HPDE6-E6E7 (cell line): ENCODE measurements at regions not wholly inside any gene's neighbourhood (a gene's known extent, or its start where the extent isn't known, plus 50 kb on each side); places are given as distances from the start of the nearest gene placed in this dataset.
A peak's percentile ranks its signal among the peaks of the same experiment; 100 is the strongest.

ENCODE experiments used
- DNase-seq: peaks from one replicate; pipeline ENCODE4 v3.0.0; 2011; ENCODE audit warnings: missing footprints; ENCODE audit errors: extremely low spot score

DNA sequence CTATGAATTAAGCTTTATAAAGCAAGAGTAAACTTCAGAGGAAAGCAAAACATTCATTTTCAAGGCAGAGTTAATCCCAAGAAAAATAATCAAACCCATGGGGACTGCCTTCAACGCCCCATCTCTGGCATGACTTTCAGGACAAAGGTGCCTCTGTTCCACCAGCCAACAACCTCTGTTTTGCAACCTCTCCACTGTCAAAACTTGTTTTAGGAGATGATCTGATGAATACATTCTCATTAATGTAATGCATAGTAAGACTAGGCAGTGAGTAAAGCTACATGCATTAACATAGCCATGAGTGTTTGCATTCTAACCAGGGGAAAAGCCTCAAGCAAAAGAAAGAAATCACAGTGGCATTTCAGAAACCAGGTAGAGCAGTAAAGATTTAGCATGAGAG is 357.0 kb downstream of the FBXO15 start:
- DNase-seq: peak; percentile 4

- no peak for DNase-seq
Observed at GRCh38 chr18:73787316-73787715, 360.3 kb downstream of the FBXO15 start.

DNA sequence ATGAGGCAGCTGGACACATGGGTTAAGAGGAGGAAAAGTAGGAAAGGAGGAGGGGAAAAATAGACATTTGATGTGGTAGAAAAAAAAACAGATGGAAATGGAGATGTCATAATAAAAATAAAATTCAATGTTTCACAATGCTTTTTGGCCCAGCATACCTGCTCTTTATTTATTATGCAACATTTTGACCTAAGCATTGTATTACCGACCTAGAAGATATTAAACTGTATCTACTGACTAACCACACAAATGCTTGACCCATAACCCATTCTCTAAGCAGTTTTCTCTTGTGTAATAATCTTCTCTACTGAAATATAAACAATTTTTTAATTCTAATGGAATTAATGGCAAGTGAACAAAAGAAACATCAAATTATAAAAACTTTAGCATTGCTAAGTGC is 362.3 kb downstream of the FBXO15 start:
- DNase-seq: no peak

DNA sequence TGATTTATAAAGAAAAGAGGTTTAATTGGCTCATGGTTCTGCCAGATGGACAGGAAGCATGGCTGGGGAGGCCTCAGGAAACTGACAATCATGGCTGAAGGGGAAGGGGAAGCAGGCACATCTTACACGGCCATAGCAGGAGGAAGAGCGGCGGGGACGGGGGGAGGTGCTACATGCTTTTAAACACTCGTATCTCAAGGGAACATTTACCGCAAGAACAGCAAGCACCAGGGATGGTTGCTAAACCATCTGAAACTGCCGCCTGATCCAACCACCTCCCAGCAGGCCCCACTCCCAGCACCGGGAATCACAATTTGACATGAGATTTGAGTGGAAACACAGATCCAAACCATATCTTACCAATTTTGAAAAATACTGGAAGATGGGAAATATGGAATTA is 362.8 kb downstream of the FBXO15 start:
- no peak for DNase-seq

DNA sequence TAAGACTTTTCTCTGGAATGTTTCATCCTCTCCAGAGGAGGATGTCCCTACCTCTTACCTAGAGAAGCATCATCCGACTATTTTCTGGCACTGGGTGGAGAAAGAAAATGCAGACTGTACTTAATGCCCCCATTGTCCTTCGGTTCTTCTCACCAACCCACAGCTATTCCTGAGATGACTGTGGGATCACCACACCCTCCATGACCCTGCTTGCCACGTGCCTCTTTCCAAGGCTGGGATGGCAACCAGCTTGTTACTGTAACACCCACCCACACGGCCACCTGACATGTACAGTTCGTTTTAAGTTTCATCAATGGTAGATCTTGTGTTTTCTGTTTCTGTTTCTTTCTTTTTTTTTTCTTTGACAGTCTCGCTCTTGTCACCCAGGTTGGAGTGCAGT is 365.2 kb downstream of the FBXO15 start:
- no peak for DNase-seq

- no peak for DNase-seq
Observed at GRCh38 chr18:73780218-73780617, 367.4 kb downstream of the FBXO15 start.

DNA sequence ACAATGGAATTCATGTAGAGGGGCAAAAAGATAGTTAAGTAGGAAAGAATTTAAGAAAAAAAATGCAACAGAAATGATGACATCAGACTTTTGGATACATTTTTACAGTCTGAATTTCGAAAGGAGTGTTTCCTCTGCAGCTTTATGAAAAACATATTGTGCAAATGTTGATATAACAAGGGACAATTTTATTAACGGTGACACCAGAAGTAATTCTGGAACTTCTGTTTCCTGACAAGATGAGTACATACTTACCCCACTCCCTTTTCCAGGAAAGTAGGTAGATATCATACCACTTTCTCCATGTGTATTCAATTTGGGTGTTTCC is 369.6 kb downstream of the FBXO15 start:
- no peak for DNase-seq

GRCh38 chr18:73777356-73778031 is 370.1 kb downstream of the FBXO15 start:
- DNase-seq: no peak

GRCh38 chr18:73774811-73775509 is 372.7 kb downstream of the FBXO15 start:
- no peak for DNase-seq

DNA sequence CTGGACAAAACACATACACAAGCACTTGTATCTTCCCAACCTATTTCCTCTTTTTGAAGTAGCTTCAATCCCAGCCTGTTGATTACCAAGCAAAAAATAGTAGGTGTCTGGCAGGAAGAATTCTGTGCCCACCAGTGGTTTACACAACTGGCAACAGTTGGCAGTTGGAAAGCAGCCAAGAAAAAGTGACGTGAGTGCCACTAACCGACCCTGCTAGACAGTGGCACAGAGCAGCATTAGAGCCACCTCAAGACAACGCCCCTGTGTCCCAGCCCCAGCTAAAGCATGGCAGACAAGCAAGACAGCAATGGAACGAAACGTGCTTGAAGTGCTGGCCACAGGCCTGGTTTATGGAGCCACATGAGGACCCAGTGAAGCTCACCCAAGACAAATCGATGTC is 379.6 kb downstream of the FBXO15 start:
- no peak for DNase-seq

DNA sequence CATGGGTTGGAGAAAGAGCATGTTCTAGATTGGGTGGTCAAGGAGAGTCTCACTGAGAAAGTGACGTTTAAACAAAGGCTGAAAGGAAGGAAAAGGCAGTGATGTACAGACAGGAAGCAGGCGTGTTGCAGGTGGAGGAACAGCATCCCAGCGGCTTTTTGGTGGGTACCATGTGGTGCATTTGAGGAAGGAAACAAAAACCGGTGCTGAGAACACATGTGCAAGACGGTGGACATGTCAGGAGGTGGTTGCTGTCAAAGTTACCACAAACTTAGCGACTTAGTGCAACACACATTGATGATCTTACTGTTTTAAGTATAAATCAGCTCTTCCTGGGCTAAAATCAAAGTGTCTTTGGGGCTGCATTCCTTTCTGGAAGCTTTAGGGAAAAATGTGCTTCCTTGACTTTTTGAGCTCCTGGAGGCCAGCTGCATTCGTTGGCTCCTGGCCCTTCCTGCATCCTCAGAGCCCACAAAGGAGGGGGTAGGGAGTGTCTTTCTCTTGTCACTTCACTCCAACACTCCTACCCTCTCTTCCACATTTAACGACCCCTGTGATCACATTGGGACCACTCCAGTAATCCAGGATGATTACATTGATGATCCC is 380.6 kb downstream of the FBXO15 start:
- DNase-seq: no peak

DNA sequence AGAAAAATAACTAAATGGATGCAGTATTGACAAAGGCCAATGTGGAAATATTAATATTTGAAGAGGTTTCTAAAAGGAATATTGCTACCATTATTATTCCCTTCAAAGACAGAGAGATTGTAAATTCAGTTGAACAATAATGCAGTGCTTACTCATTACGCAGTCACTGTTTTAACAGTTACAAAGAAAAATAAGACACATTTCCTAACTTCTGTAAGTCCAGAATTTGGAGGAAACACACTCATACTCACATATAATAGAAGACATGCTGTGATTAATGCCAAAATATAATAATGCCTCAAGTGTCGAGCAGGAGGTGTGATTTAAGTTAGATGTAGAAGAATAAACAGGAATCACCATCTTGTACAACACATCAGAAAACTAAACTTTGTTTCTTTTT is 389.2 kb downstream of the FBXO15 start:
- DNase-seq: no peak

DNA sequence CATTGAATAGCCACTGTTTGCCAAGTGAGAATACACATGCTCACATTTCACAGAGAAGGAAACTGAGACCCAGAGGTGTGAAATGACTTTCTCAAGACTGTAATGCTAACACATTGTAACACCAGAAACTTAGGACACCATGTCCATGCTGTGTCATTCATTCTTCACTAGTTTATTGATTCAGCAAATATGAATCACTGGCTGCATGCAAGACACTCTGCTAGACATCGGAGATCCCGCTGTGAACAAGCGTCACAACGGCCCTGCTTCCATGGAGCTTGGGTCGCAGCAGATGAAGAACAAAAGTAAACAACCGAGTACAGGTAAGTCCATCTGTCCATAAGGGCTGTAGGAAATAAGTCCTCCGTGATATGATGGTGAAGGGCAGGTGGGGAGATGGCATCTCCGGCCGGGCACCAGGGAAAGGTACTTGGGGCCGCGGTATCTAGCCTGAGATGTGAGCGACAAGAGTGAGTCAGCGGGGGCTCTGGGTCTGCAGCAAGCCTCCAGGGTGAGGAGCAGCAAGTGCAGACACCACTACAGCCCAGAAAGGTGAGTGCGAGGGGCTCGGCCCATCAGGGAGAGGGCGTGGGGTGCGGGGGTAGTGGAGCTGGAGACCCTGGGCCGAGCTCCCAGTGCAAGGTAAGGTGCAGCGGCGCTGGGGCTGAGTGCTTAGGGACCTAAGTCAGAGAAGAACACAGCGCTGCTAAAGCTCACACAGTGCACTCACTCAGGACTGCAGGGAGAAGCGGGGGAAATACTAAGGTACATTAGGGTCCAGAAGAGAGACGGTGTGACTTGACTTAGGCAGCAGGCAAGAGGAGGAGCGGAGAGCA is 391.2 kb downstream of the FBXO15 start:
- DNase-seq: no peak

DNA sequence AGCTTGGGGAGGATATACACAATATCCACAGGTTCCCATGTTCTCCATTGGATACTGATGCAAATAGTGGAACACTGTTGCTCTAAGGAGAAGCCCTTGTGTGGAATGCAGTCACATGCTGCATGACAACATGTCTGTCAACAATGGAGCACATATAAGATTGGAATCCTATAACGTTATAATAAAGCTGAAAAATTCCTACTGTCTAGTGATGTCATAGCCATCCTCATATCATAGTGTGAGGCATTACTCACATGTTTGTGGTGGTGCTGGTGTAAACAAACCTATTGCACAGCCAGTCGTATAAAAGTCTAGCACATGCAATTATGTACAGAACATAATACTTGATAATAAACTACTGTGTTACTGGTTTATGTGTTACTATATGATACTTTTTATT is 394.7 kb downstream of the FBXO15 start:
- DNase-seq: no peak

DNA sequence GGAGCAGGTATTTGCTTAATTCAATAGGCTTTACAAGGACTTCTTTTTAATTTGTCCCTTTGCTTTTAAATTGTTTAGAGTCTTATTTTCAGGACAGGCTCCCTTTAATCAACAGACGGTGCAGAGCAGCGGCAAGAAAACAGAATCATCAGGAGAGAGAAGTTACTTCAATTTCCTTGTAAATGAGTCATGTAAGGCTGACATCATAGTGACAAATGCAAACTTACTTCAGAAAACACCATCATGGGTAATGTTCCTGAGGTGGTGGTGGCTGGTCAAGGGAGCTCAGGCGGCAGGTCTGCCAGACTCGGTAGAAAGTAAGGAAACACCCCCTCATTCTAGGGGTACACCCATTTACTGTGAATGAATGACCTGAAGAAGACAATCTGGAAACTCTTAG is 395.1 kb downstream of the FBXO15 start:
- DNase-seq: peak; percentile 33

DNA sequence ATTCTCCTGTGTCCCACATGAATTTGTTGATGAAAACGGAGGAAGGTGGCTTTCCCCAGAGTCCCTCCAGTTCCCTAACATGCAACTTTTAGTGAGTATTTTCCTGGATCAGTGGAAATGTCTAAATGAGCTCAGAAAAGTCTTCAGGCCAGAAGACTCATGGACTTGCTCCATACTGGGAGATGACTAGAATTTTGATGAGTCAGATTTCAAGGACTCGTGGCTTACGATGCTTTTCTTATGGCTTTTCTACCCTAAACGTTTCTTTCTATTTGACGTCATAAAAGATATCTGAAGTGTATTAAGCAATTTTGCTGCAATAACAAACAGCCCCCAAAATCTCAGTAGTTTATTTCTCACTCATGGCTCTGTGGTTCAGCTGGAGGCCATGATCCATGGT is 397.6 kb downstream of the FBXO15 start:
- no peak for DNase-seq

DNA sequence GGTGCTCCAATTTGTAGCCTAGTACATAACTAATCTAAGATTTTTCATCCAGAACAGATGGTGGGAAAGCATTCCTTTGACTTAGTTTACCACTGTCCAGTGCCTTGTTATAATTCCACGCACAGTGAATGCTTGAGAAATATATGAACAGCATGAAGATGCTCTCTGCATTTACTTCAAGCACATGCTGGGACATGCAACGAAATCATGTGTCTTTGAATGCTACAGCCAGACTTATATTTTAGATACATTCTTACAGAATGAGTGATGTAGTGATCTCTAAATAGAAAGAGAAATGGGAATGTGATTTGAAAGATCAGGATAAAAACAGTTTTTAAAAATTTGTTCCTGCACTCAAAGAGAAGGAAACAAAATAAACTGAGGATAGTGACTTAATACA is 398.3 kb downstream of the FBXO15 start:
- DNase-seq: no peak

GRCh38 chr18:73748731-73749130 is 398.9 kb downstream of the FBXO15 start:
- DNase-seq: no peak

DNA sequence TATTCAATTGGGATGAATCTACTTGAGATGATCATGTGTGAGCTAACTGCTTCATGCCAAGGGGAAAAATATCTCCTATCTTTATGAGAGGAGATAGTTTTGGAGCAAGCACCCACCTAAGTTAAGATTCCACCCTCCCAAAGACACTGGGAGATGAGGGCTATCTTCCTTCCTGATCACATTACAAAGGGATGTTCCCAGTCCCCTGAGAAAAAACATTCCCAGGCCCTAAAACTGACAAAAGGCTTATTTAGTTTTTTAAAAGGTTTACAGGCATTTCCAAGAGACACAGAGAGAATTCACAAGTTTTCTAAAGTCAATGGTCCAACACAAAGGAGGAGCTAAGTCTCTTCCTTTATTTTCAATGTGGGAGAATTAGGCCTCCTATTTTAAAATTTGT is 401.5 kb downstream of the FBXO15 start:
- DNase-seq: no peak

DNA sequence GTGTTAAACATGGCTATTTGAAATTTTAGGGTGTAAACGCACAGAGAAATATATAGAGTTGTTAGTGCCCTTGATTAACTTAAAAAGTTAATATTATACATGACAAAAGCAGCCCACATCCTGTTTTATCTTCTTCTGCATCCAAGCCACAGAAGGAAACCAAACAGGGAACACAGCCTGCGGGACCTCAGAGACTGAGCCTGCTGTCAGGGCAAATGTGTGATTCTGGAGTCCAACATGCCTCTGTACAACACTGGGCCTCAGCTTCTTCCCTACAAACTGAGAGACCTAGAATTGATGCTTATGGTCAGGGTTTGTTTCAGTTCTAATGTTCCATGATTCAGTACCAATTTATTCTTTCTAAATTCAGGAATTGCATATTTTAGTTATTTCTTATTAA is 404.7 kb downstream of the FBXO15 start:
- no peak for DNase-seq

DNA sequence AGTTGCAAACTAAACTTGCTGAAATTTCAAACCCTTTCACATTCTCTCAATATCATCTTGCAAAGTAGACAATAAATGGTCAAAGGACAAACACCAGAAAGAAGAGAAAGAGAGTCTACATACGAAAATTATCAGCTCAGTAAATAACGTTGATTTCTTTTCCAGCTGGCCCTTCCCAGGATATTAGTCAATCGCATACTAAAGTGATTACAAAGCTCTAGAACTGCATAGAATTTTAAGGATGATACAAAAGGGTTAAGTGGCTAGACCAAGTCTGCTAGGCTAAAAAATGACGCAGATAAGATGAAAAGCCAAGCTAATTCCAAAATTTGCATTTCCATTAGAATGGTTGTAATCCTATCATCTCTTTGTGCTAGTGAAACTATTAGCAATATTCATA is 405.7 kb downstream of the FBXO15 start:
- no peak for DNase-seq

- DNase-seq: no peak
Observed at GRCh38 chr18:73739098-73739497, 408.5 kb downstream of the FBXO15 start.

GRCh38 chr18:73737990-73738389 is 409.6 kb downstream of the FBXO15 start:
- no peak for DNase-seq
